Neural progenitor cell (in vitro differentiated cells): ENCODE measurements at regions not wholly inside any gene's neighbourhood (a gene's known extent, or its start where the extent isn't known, plus 50 kb on each side); places are given as distances from the start of the nearest gene placed in this dataset.

Experiments
- CTCF ChIP-seq: fragments of 200-600 bp; sonication (generic); IDR thresholded peaks from 2 replicates; pipeline ENCODE4 v1.5.1; 2017; ENCODE audit warnings: antibody characterized with exemption, mild to moderate bottlenecking
- EZH2phosphoT487 ChIP-seq: fragments of 200-600 bp; sonication (generic); IDR thresholded peaks from 2 replicates; pipeline ENCODE4 v1.6.1; 2017; ENCODE audit warnings: antibody characterized with exemption

GRCh38 chr5:120053841-120054240, 410.3 kb upstream of the PRR16 start:
- TF ChIP-seq EZH2phosphoT487 (no peak), CTCF (no peak)
